Activated naive CD8-positive, alpha-beta T cell treated with anti-CD3 and anti-CD28 coated beads for 36 hours (primary cell): ENCODE measurements at regions not wholly inside any gene's neighbourhood (a gene's known extent, or its start where the extent isn't known, plus 50 kb on each side); places are given as distances from the start of the nearest gene placed in this dataset.

Source experiments
- DNase-seq: peaks from one replicate; pipeline ENCODE4 v3.0.0; 2021
- H3K27ac Mint-ChIP-seq: one replicate; pipeline ENCODE4 v1.8.0; 2022; ENCODE audit warnings: mild to moderate bottlenecking, moderate library complexity, mixed read lengths
- H3K27me3 Mint-ChIP-seq: one replicate; pipeline ENCODE4 v1.8.0; 2022; ENCODE audit warnings: mild to moderate bottlenecking, mixed read lengths
- H3K36me3 Mint-ChIP-seq: one replicate; pipeline ENCODE4 v1.8.0; 2021; ENCODE audit warnings: mild to moderate bottlenecking, mixed read lengths
- H3K4me1 Mint-ChIP-seq: one replicate; pipeline ENCODE4 v1.8.0; 2021; ENCODE audit warnings: mixed read lengths
- H3K4me3 Mint-ChIP-seq: one replicate; pipeline ENCODE4 v1.8.0; 2022; ENCODE audit warnings: mild to moderate bottlenecking, moderate library complexity, mixed read lengths
- H3K9me3 Mint-ChIP-seq: one replicate; pipeline ENCODE4 v1.8.0; 2022; ENCODE audit warnings: mixed read lengths

DNA sequence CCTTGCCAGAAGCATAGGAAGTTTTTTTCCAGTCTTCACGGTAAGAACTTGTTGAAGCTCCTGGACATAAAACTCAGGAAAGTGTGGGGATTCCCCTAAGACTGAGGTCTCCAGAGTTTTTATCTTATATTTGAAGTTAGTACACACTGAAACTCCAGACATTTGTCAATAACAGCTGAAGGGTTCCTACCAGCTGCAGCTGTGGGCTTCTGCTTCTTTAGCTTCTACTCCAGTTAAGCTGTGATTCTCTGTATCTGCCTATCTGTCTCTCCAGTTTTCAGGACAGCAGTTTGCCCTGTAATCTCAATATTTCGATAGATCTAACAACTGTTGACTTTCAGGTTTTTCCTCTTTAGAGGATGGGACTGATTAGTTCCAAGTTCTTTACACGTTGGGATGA lies 966.0 kb upstream of the SEMA6D start:
- H3K4me3 Mint-ChIP-seq = no peak overlapping the region
- no peaks in the 10 kb centered on the region for H3K36me3 Mint-ChIP-seq
- no peaks in the 10 kb centered on the region for H3K27me3 Mint-ChIP-seq
- H3K27ac Mint-ChIP-seq = no peak overlapping the region
- no peak for DNase-seq
- H3K4me1 Mint-ChIP-seq = no peaks in the 10 kb centered on the region
- peaks cover 5% of the 10 kb centered on the region for H3K9me3 Mint-ChIP-seq

DNA sequence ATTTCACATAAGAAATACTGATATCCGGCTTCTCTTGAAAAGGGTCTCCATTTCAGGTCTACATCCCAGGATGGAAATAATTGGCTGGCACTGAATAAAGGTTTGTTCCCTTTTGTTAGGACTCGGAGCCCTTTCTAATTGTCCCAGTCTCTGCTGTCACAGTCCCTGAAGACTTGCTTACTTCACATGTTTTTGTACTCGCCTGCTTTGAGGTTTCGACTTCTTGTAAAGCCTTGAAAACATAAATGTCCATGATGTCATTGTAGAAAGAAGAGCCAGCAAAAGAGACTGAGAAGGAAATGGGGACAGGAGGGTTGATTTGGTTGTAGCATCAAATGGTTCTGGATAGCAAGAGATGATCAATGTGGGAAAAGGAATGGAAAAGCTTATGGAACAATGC lies 963.4 kb upstream of the SEMA6D start:
- Mint-ChIP-seq H3K4me1 (no peaks in the 10 kb centered on the region), H3K27me3 (no peaks in the 10 kb centered on the region), H3K27ac (no peak overlapping the region), H3K4me3 (no peak overlapping the region), H3K36me3 (no peaks in the 10 kb centered on the region), H3K9me3 (peaks cover 9% of the 10 kb centered on the region)
- no peak for DNase-seq

DNA sequence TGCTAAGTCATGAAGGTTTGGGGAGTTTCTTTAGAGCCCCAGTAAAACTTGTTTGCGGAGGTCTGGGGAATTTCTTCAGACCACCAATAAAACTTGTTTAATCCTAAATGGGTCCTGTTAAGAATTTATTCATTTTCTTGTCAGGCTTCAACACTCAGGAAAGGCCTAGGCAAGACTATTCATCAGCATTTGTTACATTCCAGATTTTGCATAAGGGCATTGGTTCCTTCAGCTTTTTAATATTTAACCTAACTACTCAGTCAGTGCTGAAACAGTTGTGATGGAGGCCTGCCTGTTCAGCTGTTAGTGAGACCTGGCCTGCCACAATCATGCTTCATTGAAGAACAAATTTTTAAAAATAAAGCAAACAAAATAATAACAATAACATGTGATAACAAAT lies 954.2 kb upstream of the SEMA6D start:
- Mint-ChIP-seq H3K4me1 (no peaks in the 10 kb centered on the region), H3K9me3 (peaks cover 8% of the 10 kb centered on the region), H3K27ac (no peak overlapping the region), H3K27me3 (no peaks in the 10 kb centered on the region), H3K4me3 (no peak overlapping the region), H3K36me3 (no peaks in the 10 kb centered on the region)
- DNase-seq = no peak

DNA sequence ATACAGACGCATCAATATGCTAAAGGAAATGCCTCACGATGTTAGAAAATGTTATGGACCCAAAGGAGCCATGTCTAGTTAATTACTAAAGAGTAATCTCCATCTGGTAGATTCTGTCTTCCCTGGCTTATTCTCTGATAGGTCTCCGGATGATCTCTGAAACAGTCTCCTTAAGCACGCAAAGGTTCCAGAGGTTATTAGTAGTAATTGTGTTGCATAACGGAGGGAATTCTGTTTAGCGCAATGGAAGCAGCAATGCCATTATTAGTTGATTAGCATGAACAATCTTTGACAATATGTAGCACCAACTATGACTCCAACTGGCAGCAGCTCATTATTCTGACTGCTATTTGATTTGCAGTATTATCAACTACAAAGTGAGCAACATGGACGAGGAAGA lies 952.5 kb upstream of the SEMA6D start:
- Mint-ChIP-seq H3K9me3 (peaks cover 15% of the 10 kb centered on the region), H3K4me1 (no peaks in the 10 kb centered on the region), H3K27ac (no peak overlapping the region), H3K4me3 (no peak overlapping the region), H3K27me3 (no peaks in the 10 kb centered on the region), H3K36me3 (no peaks in the 10 kb centered on the region)
- DNase-seq = no peak

DNA sequence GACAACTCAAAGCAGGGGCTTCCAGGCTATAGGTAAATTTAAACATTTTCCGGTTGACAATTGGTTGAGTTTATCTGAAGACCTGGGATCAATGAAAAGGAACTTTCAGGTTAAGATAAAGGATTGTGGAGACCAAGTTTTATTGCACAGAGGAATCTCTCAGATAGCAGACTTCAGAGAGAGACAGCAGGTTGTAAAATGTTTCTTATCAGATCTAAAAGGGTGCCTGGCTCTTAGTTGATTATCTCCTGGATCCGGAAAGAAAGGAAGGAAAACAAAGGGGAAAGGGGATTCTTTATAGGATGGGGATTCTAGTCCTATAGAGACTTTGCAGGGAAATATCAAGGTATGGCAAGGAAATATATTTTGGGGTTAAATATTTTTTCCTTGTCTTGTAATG lies 951.3 kb upstream of the SEMA6D start:
- no peak for DNase-seq
- Mint-ChIP-seq H3K9me3 (peaks cover 14% of the 10 kb centered on the region), H3K36me3 (no peaks in the 10 kb centered on the region), H3K27ac (no peak overlapping the region), H3K4me1 (no peaks in the 10 kb centered on the region), H3K27me3 (no peaks in the 10 kb centered on the region), H3K4me3 (no peak overlapping the region)

DNA sequence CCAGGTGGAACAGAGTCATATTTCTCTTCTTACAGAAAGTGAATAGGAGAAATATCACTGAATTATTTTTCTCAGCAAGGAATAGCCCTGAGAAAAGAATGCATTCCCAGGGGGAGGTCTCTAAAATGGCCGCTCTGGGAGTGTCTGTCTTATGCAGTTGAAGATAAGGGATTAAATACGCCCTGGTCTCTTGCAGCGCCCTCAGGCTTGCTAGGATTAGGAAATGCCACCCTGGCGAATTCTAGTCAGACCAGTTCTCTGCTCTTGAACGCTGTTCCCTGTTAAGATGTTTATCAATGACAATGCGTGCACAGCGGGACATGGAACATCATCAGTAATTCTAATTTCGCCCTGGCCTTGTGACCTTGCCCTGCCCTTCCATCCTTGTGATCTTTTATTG lies 949.0 kb upstream of the SEMA6D start:
- no peak overlapping the region for H3K4me3 Mint-ChIP-seq
- peaks cover 13% of the 10 kb centered on the region for H3K9me3 Mint-ChIP-seq
- H3K27me3 Mint-ChIP-seq = no peaks in the 10 kb centered on the region
- H3K36me3 Mint-ChIP-seq = no peaks in the 10 kb centered on the region
- no peaks in the 10 kb centered on the region for H3K4me1 Mint-ChIP-seq
- H3K27ac Mint-ChIP-seq = no peak overlapping the region
- no peak for DNase-seq

DNA sequence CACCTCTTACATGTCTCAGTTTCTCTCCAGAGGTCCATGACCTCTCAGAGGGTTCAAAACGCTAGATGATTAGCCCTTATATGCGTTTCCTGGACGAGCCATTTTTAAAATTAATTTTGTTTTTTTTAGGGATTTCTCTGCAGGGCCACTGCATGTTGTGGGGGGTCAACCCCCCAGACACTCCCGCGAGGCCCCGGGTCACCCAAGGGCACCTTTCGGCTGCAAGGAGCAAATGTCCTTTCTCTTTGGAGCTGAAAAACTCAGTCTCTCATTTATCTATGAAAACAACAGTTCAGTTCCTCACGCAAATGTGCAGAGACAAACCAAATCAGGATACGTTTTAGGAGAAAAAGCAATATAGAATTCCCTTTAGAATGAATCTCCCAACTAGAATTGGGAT lies 944.3 kb upstream of the SEMA6D start:
- Mint-ChIP-seq H3K27ac (no peak overlapping the region), H3K9me3 (peaks cover 8% of the 10 kb centered on the region), H3K36me3 (no peaks in the 10 kb centered on the region), H3K4me3 (no peak overlapping the region), H3K4me1 (no peaks in the 10 kb centered on the region), H3K27me3 (no peaks in the 10 kb centered on the region)
- DNase-seq = no peak

DNA sequence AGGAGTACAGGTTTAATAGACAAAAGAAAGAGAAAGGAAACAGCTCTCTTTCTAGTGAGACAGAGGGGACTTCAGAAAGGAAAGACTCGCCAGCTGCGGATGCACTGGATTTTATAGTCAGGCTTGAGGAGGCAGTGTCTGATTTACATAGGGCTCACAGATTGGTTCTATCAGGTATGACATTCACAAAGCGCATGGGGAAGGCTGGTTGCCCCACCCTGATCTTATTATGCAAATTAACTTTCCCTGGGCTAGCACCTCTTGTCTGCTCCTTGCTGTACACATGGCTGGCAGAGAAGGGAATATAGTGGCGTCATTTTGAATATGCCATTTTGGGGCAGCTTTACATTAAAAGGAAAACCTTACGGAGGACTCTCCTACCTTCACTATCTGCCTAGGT lies 938.4 kb upstream of the SEMA6D start:
- Mint-ChIP-seq H3K9me3 (peaks cover 6% of the 10 kb centered on the region), H3K4me1 (no peaks in the 10 kb centered on the region), H3K27me3 (no peaks in the 10 kb centered on the region), H3K4me3 (no peak overlapping the region), H3K36me3 (no peaks in the 10 kb centered on the region), H3K27ac (no peak overlapping the region)
- no peak for DNase-seq

DNA sequence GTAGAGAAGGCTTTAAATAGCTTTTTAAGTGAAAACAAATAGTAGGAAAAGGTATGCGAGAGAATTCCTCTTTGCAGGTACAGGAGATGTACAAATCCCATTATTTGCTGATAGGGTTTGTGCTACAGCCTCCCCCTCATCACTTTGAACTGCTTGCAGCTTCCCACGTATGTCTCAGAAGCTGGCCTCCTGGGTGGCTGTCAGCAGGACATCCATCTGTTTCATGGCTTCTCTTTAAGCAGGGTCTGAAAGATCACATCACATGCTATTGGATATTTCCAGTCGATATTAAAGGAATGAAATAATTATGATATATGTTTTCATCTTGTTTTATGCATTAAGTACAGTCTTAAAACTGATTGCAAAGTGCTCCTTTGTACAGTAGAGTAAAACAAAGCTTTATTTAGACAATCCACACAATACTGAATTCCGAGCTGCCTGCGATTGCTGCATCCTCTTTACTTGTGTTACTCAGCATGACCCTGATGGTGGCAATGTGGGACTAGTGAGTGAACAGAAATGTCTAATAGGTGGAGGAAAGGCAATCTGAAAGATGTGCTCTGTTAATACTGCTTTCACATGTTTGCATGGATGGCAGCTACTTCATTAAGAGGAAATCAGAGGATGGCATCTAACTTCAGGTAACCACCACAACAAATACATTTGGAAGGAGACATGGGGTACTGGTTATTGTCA lies 930.6 kb upstream of the SEMA6D start:
- H3K27ac Mint-ChIP-seq = no peak overlapping the region

DNA sequence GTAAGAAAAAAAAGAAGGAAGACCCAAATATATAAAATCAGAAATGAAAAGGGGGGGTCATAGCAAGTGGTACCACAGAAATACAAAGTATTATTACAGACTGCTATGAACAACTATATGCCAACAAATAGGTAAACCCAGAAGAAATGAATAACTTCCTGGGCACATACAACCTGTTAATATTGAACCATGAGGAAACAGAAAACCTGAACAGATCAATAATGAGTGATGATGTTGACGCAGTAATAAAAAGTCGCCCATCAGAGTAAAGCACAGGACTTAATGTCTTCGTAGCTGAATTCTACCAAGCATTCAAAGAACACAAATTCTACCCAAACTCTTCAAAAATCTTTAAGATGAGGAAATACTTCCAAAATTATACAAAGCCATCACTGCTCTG lies 921.6 kb upstream of the SEMA6D start:
- Mint-ChIP-seq H3K27ac (no peak overlapping the region), H3K27me3 (no peaks in the 10 kb centered on the region), H3K9me3 (peaks cover 6% of the 10 kb centered on the region), H3K4me3 (no peak overlapping the region), H3K36me3 (no peaks in the 10 kb centered on the region), H3K4me1 (no peaks in the 10 kb centered on the region)
- DNase-seq = no peak

More for the DNA sequence above, 930.6 kb upstream of the SEMA6D start:
- no peak for DNase-seq
- H3K27me3 Mint-ChIP-seq = no peaks in the 10 kb centered on the region
- H3K9me3 Mint-ChIP-seq = no peaks in the 10 kb centered on the region
- no peaks in the 10 kb centered on the region for H3K36me3 Mint-ChIP-seq
- no peak overlapping the region for H3K4me3 Mint-ChIP-seq
- no peaks in the 10 kb centered on the region for H3K4me1 Mint-ChIP-seq

DNA sequence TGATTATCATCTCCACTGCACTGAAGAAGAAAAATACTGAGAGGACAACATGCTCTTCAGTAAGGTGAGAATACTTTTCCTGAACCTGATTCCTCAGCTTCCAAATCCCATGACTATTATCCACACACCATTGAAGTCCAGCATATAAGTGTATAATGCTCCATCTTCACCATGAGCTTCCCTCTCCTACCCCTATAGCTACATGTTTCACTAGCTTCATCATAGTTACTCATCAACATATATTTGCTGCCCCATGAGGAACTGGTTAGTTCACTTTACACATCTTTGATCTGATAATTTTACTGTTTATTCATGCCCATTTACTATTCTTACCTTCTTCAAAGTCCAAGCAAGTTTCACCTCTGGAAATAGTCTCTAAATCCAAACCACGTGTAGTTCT lies 908.5 kb upstream of the SEMA6D start:
- Mint-ChIP-seq H3K4me3 (no peak overlapping the region), H3K27me3 (no peaks in the 10 kb centered on the region), H3K27ac (no peak overlapping the region), H3K36me3 (no peaks in the 10 kb centered on the region), H3K4me1 (no peaks in the 10 kb centered on the region), H3K9me3 (no peaks in the 10 kb centered on the region)
- no peak for DNase-seq

DNA sequence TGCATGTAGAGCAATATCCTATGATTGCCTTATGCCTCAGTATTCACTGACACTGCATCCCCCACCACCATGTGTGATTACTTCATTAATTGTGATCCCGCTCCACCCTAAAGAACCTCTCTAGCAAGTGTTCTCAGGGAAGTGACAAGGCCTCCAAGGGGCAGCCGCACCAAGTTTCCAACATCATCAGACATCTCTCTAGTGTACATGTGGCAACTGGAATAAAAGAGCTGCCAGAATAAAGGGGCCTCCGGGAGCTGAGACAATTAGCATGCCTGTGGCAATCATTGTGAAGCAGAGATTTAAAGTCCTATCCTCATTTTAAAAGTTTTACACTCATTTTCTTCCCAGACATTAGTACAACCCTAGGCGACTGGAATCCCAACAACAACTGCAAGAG lies 902.1 kb upstream of the SEMA6D start:
- Mint-ChIP-seq H3K27me3 (no peaks in the 10 kb centered on the region), H3K36me3 (no peaks in the 10 kb centered on the region), H3K27ac (no peak overlapping the region), H3K4me1 (no peaks in the 10 kb centered on the region), H3K9me3 (peaks cover 2% of the 10 kb centered on the region), H3K4me3 (no peak overlapping the region)
- no peak for DNase-seq

DNA sequence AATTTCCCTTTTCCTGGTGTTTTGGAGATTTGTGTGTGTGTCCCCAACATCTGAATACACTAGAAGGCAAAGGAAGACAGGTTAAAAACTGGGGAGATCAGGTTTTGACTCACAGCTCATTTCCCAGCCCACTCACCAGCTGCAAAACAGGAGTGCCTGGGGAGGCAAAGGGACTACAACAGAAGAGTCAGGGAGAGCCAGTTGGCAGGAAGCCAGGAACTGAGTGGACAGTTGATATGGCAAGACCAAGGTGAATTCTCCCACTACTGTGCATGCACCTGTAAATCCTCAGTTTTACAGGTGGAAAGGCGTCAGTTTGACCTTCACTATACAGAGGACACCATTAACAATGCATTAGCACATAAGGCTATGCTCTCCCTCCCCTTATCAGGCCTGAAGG lies 901.5 kb upstream of the SEMA6D start:
- H3K4me1 Mint-ChIP-seq = no peaks in the 10 kb centered on the region
- no peak overlapping the region for H3K27ac Mint-ChIP-seq
- H3K4me3 Mint-ChIP-seq = no peak overlapping the region
- peaks cover 2% of the 10 kb centered on the region for H3K9me3 Mint-ChIP-seq
- DNase-seq = no peak
- no peaks in the 10 kb centered on the region for H3K27me3 Mint-ChIP-seq
- H3K36me3 Mint-ChIP-seq = no peaks in the 10 kb centered on the region

DNA sequence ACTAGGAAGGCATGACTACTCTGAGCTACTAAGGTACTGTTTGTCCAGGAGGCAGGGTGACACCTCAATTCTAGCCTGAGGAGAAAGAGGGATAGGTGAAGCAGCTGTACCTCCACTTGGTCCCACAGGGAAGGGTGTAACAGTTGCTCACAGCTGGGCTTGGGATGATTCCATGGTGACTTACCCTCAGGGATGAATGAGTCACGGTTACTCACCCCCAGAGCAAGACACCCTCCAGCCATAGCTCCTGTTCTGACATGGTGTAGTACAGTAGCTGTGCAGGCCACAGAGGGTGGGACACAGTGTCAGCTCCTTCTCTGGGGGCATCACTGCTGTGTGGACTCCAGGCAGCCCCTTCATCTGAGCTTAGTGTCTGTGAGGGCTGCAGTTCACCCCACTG lies 868.6 kb upstream of the SEMA6D start:
- no peak overlapping the region for H3K27ac Mint-ChIP-seq
- no peak overlapping the region for H3K4me3 Mint-ChIP-seq
- no peak for DNase-seq
- no peaks in the 10 kb centered on the region for H3K4me1 Mint-ChIP-seq
- H3K27me3 Mint-ChIP-seq = no peaks in the 10 kb centered on the region
- H3K36me3 Mint-ChIP-seq = no peaks in the 10 kb centered on the region
- H3K9me3 Mint-ChIP-seq = peaks cover 2% of the 10 kb centered on the region

DNA sequence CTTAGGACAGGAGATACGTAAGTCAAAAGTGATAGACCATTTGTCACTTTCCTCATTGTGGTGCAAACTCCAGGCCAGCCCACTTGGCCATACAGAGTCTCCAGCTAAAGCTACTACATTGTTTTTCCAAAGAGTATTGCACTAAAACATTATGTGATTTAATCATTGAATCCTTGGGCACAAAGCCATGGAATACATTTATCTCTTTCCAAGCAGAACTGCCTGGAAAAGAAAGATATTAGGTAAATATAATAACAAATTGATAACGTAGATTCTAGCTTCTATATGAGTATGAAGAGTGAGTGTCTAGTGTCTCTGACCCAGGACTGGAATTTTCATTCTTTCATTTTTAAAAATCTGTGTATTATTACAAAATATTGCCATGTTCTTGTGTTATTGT lies 863.7 kb upstream of the SEMA6D start:
- no peaks in the 10 kb centered on the region for H3K36me3 Mint-ChIP-seq
- H3K4me3 Mint-ChIP-seq = no peak overlapping the region
- H3K27ac Mint-ChIP-seq = no peak overlapping the region
- no peaks in the 10 kb centered on the region for H3K9me3 Mint-ChIP-seq
- no peaks in the 10 kb centered on the region for H3K4me1 Mint-ChIP-seq
- no peaks in the 10 kb centered on the region for H3K27me3 Mint-ChIP-seq
- no peak for DNase-seq

DNA sequence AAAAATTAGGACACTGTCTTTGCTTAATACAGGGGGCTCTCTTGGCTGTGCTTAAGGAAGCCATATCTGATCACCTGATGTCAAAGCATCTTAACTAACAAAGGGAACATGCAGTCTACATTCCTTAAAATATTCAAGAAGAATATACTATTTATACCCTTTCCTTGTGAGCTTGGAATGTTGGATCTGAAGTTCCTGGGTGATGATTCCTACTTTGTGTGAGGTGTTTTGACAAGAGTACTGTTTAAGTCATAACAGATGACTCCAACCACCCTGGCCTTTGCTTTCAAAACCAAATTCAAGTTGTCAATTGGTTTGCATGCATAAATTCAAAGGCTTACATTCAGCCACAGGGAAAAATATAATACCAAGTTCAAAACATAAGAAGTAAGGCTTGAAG lies 862.7 kb upstream of the SEMA6D start:
- H3K36me3 Mint-ChIP-seq = no peaks in the 10 kb centered on the region
- no peak overlapping the region for H3K27ac Mint-ChIP-seq
- H3K4me3 Mint-ChIP-seq = no peak overlapping the region
- no peak for DNase-seq
- no peaks in the 10 kb centered on the region for H3K9me3 Mint-ChIP-seq
- no peaks in the 10 kb centered on the region for H3K27me3 Mint-ChIP-seq
- no peaks in the 10 kb centered on the region for H3K4me1 Mint-ChIP-seq

DNA sequence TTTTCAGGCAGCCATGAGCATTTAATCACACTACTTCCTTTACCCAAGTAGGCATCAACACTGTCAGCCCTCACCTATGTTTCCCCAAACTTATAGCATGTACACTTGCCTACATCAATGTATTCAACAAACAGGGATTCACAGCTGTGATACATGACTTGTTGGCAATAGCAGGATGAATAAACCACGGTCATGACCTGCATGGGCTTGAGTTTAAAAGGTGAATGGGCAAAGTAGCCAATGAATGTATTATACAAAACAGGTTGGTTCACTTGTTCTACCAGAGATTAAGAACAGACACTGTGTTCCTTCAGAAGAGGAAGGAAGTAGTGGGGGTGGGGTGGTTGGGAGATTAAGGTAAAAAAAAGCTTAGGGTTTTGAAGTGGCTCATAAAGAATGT lies 861.9 kb upstream of the SEMA6D start:
- DNase-seq = no peak
- Mint-ChIP-seq H3K9me3 (no peaks in the 10 kb centered on the region), H3K27me3 (no peaks in the 10 kb centered on the region), H3K27ac (no peak overlapping the region), H3K4me1 (no peaks in the 10 kb centered on the region), H3K4me3 (no peak overlapping the region), H3K36me3 (no peaks in the 10 kb centered on the region)
